MM.1S (cell line): ENCODE measurements at regions not wholly inside any gene's neighbourhood (a gene's known extent, or its start where the extent isn't known, plus 50 kb on each side); places are given as distances from the start of the nearest gene placed in this dataset.

Experiments
- DNase-seq: peaks from one replicate; pipeline ENCODE4 v3.0.0-alpha.2; 2015
- H2AFZ ChIP-seq: fragments of 300-600 bp; sonication (generic); 2 replicates; pipeline ENCODE4 v1.6.0; 2016; ENCODE audit warnings: antibody characterized with exemption, low read length
- H3F3A ChIP-seq: fragments of 300-600 bp; sonication (generic); 2 replicates; pipeline ENCODE4 v1.6.1; 2016; ENCODE audit warnings: mild to moderate bottlenecking, antibody characterized with exemption, low read length, moderate library complexity, mixed read lengths; ENCODE audit not compliant: insufficient read depth
- H3K27ac ChIP-seq: fragments of 300-600 bp; sonication (generic); 2 replicates; pipeline ENCODE4 v1.5.1; 2016; ENCODE audit warnings: mild to moderate bottlenecking, low read length
- H3K27me3 ChIP-seq: fragments of 300-600 bp; sonication (generic); replicated peaks from 2 replicates; pipeline ENCODE4 v1.6.0; 2016; ENCODE audit warnings: low read length; ENCODE audit not compliant: insufficient read depth
- H3K36me3 ChIP-seq: fragments of 300-600 bp; sonication (generic); replicated peaks from 2 replicates; pipeline ENCODE4 v1.6.1; 2016; ENCODE audit warnings: mild to moderate bottlenecking, low read length, mixed read lengths; ENCODE audit not compliant: insufficient read depth
- H3K4me1 ChIP-seq: fragments of 300-600 bp; sonication (generic); 2 replicates; pipeline ENCODE4 v1.6.1; 2016; ENCODE audit warnings: low read length, mixed read lengths
- H3K4me2 ChIP-seq: fragments of 300-600 bp; sonication (generic); 2 replicates; pipeline ENCODE4 v1.6.0; 2016; ENCODE audit warnings: low read depth, low read length
- H3K4me3 ChIP-seq: fragments of 300-600 bp; sonication (generic); 2 replicates; pipeline ENCODE4 v1.5.1; 2016; ENCODE audit warnings: low read length, mixed read lengths
- H3K79me2 ChIP-seq: fragments of 300-600 bp; sonication (generic); 2 replicates; pipeline ENCODE4 v1.6.1; 2016; ENCODE audit warnings: mixed run types, low read length, mixed read lengths
- H3K9ac ChIP-seq: fragments of 300-600 bp; sonication (generic); 2 replicates; pipeline ENCODE4 v1.6.1; 2016; ENCODE audit warnings: low read length, mixed read lengths
- H3K9me2 ChIP-seq: fragments of 300-600 bp; sonication (generic); replicated peaks from 2 replicates; pipeline ENCODE4 v1.6.1; 2016; ENCODE audit warnings: mild to moderate bottlenecking, low read length, mixed read lengths; ENCODE audit not compliant: insufficient read depth
- H3K9me3 ChIP-seq: fragments of 300-600 bp; sonication (generic); replicated peaks from 2 replicates; pipeline ENCODE4 v1.6.1; 2016; ENCODE audit warnings: mild to moderate bottlenecking, low read length, mixed read lengths; ENCODE audit not compliant: insufficient read depth
- H4K20me1 ChIP-seq: fragments of 300-600 bp; sonication (generic); 2 replicates; pipeline ENCODE4 v1.6.1; 2016; ENCODE audit warnings: mild to moderate bottlenecking, low read length, moderate library complexity, mixed read lengths; ENCODE audit not compliant: insufficient read depth
- CTCF ChIP-seq: fragments of 300-600 bp; sonication (generic); IDR thresholded peaks from 2 replicates; pipeline ENCODE4 v1.5.1; 2016; ENCODE audit warnings: antibody characterized with exemption, low read length, mixed read lengths
- EZH2 ChIP-seq: fragments of 300-600 bp; sonication (generic); optimal IDR thresholded peaks from 2 replicates; pipeline ENCODE3; 2017; ENCODE audit warnings: low read depth, mild to moderate bottlenecking, antibody characterized with exemption, low read length, mixed read lengths
- EZH2phosphoT487 ChIP-seq: fragments of 300-600 bp; sonication (generic); IDR thresholded peaks from 2 replicates; pipeline ENCODE4 v1.6.1; 2018; ENCODE audit warnings: antibody characterized with exemption, low read length

- Histone ChIP-seq H3K27me3 (no peaks in the 10 kb centered on the region), H3K9ac (no peak overlapping the region), H4K20me1 (no peaks in the 10 kb centered on the region), H3K9me3 (no peaks in the 10 kb centered on the region), H3K27ac (no peak overlapping the region), H3F3A (no peaks in the 10 kb centered on the region), H3K4me3 (no peak overlapping the region), H3K9me2 (no peaks in the 10 kb centered on the region), H3K4me1 (no peaks in the 10 kb centered on the region), H3K4me2 (no peak overlapping the region), H3K36me3 (no peaks in the 10 kb centered on the region), H3K79me2 (no peaks in the 10 kb centered on the region), H2AFZ (no peak overlapping the region)
- TF ChIP-seq EZH2 (no peak), EZH2phosphoT487 (no peak)
- DNase-seq: no peak
Observed at GRCh38 chr2:14720319-14720718, 87.8 kb downstream of the LRATD1 start.

- H3K27me3 ChIP-seq: no peaks in the 10 kb centered on the region
- no peak for TF ChIP-seq EZH2
- TF ChIP-seq CTCF: no peak
- no peak for TF ChIP-seq EZH2phosphoT487
- DNase-seq: no peak
Observed at GRCh38 chr2:14720739-14721138, 88.2 kb downstream of the LRATD1 start.

DNA sequence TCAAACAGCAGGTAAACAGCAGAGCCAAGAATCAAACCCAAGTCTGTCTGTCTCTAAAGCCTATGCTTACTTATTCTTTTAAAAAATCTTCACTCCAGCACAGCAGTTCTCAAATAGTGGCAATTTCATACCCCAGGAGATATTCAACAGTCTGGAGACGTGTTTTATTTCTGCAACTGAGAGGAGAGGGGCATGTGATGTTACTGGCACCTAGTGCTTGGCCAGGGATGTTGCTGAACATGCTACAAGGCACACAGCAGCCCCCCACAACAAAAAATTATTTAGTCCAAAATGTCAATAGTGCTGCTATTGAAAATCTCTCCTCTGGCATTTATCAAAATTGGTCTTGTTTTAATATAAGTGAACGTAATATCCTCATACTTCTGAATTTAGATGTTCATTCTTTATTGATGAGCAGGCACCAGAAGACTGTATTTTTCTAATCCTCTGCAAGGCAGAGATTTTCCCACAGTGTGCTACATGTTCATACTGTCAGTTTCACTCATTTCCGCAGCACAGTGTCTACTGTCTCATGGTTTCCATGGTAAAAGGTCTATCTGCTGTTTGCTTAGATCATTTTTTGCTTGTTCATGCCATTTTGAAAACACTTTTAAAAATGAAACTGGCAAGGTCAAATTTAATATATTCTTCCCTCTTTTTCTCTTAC is 90.5 kb downstream of the LRATD1 start:
- Histone ChIP-seq H3K79me2 (no peaks in the 10 kb centered on the region), H2AFZ (no peak overlapping the region), H3K9ac (no peak overlapping the region), H3F3A (no peaks in the 10 kb centered on the region), H4K20me1 (no peaks in the 10 kb centered on the region), H3K36me3 (no peaks in the 10 kb centered on the region), H3K4me3 (no peak overlapping the region), H3K4me2 (no peak overlapping the region), H3K9me3 (no peaks in the 10 kb centered on the region), H3K4me1 (no peaks in the 10 kb centered on the region), H3K27ac (no peak overlapping the region), H3K27me3 (no peaks in the 10 kb centered on the region), H3K9me2 (no peaks in the 10 kb centered on the region)
- no peak for DNase-seq
- TF ChIP-seq EZH2: no peak
- TF ChIP-seq CTCF: no peak
- no peak for TF ChIP-seq EZH2phosphoT487

More at GRCh38 chr2:14720739-14721138, 88.2 kb downstream of the LRATD1 start:
- no peaks in the 10 kb centered on the region for H3K9me3 ChIP-seq
- H3K4me1 ChIP-seq: no peaks in the 10 kb centered on the region
- no peaks in the 10 kb centered on the region for H4K20me1 ChIP-seq
- H3K27ac ChIP-seq: no peak overlapping the region
- H3K36me3 ChIP-seq: no peaks in the 10 kb centered on the region
- H2AFZ ChIP-seq: no peak overlapping the region
- H3F3A ChIP-seq: no peaks in the 10 kb centered on the region
- no peak overlapping the region for H3K4me2 ChIP-seq
- no peak overlapping the region for H3K4me3 ChIP-seq
- H3K9ac ChIP-seq: no peak overlapping the region
- no peaks in the 10 kb centered on the region for H3K79me2 ChIP-seq
- H3K9me2 ChIP-seq: no peaks in the 10 kb centered on the region

DNA sequence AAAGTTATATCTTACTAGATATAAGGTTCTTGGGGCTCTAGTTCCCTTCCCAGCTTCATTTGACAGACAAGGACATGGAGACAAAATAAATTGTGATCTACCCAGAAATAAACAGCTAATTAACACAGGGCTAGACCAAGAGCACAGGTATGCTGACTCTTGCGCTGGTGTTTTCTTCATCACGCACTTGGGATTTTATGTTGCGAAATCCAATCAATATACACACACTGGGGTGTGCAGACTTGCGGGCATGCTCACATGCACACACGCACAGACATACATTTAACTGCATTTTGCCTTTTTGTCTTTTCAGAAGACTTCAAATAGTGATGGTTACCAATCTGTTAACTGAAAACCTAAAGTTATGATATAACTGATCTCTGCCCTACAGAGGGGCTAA is 91.2 kb downstream of the LRATD1 start:
- H3K79me2 ChIP-seq: no peaks in the 10 kb centered on the region
- DNase-seq: no peak

More for the DNA sequence above, 91.2 kb downstream of the LRATD1 start:
- Histone ChIP-seq H3K9me3 (no peaks in the 10 kb centered on the region), H4K20me1 (no peaks in the 10 kb centered on the region), H3K4me3 (no peak overlapping the region), H3F3A (no peaks in the 10 kb centered on the region), H3K9ac (no peak overlapping the region), H2AFZ (no peak overlapping the region), H3K4me1 (no peaks in the 10 kb centered on the region), H3K27me3 (no peaks in the 10 kb centered on the region), H3K36me3 (no peaks in the 10 kb centered on the region), H3K9me2 (no peaks in the 10 kb centered on the region), H3K27ac (no peak overlapping the region), H3K4me2 (no peak overlapping the region)
- TF ChIP-seq CTCF (no peak), EZH2 (no peak), EZH2phosphoT487 (no peak)
